DOHH2 (cell line): ENCODE measurements at regions not wholly inside any gene's neighbourhood (a gene's known extent, or its start where the extent isn't known, plus 50 kb on each side); places are given as distances from the start of the nearest gene placed in this dataset.

Source experiments
- EZH2phosphoT487 ChIP-seq: fragments of 200-600 bp; sonication (generic); IDR thresholded peaks from 2 replicates; pipeline ENCODE4 v1.6.1; 2017; ENCODE audit warnings: borderline replicate concordance, mild to moderate bottlenecking, antibody characterized with exemption, low read length, moderate library complexity, mixed read lengths
- TF ChIP-seq, protein P1 (sequence below): fragments of 200-600 bp; sonication (generic); IDR thresholded peaks from one replicate; pipeline ENCODE4 v1.5.1; 2014; ENCODE audit warnings: antibody characterized with exemption, mild to moderate bottlenecking, low read depth, low read length; ENCODE audit not compliant: poor library complexity, severe bottlenecking

- TF ChIP-seq, protein P1, sequence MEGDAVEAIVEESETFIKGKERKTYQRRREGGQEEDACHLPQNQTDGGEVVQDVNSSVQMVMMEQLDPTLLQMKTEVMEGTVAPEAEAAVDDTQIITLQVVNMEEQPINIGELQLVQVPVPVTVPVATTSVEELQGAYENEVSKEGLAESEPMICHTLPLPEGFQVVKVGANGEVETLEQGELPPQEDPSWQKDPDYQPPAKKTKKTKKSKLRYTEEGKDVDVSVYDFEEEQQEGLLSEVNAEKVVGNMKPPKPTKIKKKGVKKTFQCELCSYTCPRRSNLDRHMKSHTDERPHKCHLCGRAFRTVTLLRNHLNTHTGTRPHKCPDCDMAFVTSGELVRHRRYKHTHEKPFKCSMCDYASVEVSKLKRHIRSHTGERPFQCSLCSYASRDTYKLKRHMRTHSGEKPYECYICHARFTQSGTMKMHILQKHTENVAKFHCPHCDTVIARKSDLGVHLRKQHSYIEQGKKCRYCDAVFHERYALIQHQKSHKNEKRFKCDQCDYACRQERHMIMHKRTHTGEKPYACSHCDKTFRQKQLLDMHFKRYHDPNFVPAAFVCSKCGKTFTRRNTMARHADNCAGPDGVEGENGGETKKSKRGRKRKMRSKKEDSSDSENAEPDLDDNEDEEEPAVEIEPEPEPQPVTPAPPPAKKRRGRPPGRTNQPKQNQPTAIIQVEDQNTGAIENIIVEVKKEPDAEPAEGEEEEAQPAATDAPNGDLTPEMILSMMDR = no peak
- no peak for TF ChIP-seq EZH2phosphoT487
These were observed 70.1 kb upstream of the TECRL start for GRCh38 chr4:64479338-64479737.
